Stimulated activated CD4-positive, alpha-beta T cell treated with anti-CD3 and anti-CD28 coated beads, Interleukin-1b, Interleukin-23, amount 100 ng/mL, for 4 hours (primary cell): ENCODE measurements at regions not wholly inside any gene's neighbourhood (a gene's known extent, or its start where the extent isn't known, plus 50 kb on each side); places are given as distances from the start of the nearest gene placed in this dataset.

Experiments
- DNase-seq, 2 donors: peaks; one replicate each; pipeline ENCODE4 v3.0.0-alpha.2; 2020; ENCODE audit warnings: low read depth in 2 of 2

- no peak for DNase-seq
Measured at GRCh38 chr2:16412321-16413030, 253.2 kb downstream of the CYRIA start.

- no peak for DNase-seq
Measured at GRCh38 chr2:16411788-16412187, 253.8 kb downstream of the CYRIA start.

- no peak for DNase-seq
Measured at GRCh38 chr2:16409849-16410248, 255.8 kb downstream of the CYRIA start.

GRCh38 chr2:16409006-16409390 lies 256.6 kb downstream of the CYRIA start:
- no peak for DNase-seq

- no peak for DNase-seq
Measured at GRCh38 chr2:16408331-16409005, 257.2 kb downstream of the CYRIA start.

- DNase-seq: no peak
Measured at GRCh38 chr2:16407358-16407757, 258.3 kb downstream of the CYRIA start.

GRCh38 chr2:16406496-16407289 lies 258.9 kb downstream of the CYRIA start:
- no peak for DNase-seq

- no peak for DNase-seq
Measured at GRCh38 chr2:16405551-16405950, 260.1 kb downstream of the CYRIA start.

- no peak for DNase-seq
Measured at GRCh38 chr2:16404551-16405300, 260.9 kb downstream of the CYRIA start.

GRCh38 chr2:16404146-16404545 lies 261.5 kb downstream of the CYRIA start:
- no peak for DNase-seq

- DNase-seq: no peak
Measured at GRCh38 chr2:16402891-16403290, 262.7 kb downstream of the CYRIA start.

- DNase-seq: no peak
Measured at GRCh38 chr2:16401761-16402300, 263.8 kb downstream of the CYRIA start.

GRCh38 chr2:16400127-16400623 lies 265.5 kb downstream of the CYRIA start:
- DNase-seq: no peak

GRCh38 chr2:16398486-16399043 lies 267.1 kb downstream of the CYRIA start:
- no peak for DNase-seq

- DNase-seq: no peak
Measured at GRCh38 chr2:16397681-16398475, 267.8 kb downstream of the CYRIA start.

- no peak for DNase-seq
Measured at GRCh38 chr2:16396986-16397385, 268.6 kb downstream of the CYRIA start.

- no peak for DNase-seq
Measured at GRCh38 chr2:16396171-16396570, 269.5 kb downstream of the CYRIA start.

- DNase-seq: no peak
Measured at GRCh38 chr2:16395601-16396000, 270.0 kb downstream of the CYRIA start.

GRCh38 chr2:16394986-16395550 lies 270.6 kb downstream of the CYRIA start:
- DNase-seq: no peak
